GM12892 (cell line): ENCODE measurements at regions not wholly inside any gene's neighbourhood (a gene's known extent, or its start where the extent isn't known, plus 50 kb on each side); places are given as distances from the start of the nearest gene placed in this dataset.

ENCODE experiments used
- POLR2A ChIP-seq: IDR thresholded peaks from 2 replicates; pipeline ENCODE4 v1.6.1; 2011; ENCODE audit warnings: low read depth, low read length, control low read depth
- POLR2AphosphoS5 ChIP-seq: IDR thresholded peaks from 2 replicates; pipeline ENCODE4 v1.6.1; 2011; ENCODE audit warnings: low read depth, low read length, control low read depth

DNA sequence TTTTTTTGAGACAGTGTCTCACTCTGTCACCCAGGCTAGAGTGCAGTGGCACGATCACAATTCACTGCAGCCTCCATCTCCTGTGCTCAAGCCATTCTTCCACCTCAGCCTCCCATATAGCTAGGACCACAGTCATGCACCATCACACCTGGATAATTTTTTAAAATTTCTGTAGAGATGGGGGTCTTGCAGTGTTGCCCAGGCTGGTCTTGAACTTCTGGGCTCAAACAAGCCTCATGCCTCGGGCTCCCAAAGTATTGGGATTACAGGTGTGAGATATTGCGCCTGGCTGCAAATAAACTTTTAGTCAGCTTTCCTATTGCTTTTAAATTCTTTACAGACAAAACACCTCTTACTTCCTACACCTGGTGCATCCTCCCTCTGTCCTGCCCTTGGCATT lies 102.1 kb upstream of the VEPH1 start:
- no peak for TF ChIP-seq POLR2A
- no peak for TF ChIP-seq POLR2AphosphoS5
